ENCODE measurements at regions not wholly inside any gene's neighbourhood (a gene's known extent, or its start where the extent isn't known, plus 50 kb on each side); places are given as distances from the start of the nearest gene placed in this dataset.

DNA sequence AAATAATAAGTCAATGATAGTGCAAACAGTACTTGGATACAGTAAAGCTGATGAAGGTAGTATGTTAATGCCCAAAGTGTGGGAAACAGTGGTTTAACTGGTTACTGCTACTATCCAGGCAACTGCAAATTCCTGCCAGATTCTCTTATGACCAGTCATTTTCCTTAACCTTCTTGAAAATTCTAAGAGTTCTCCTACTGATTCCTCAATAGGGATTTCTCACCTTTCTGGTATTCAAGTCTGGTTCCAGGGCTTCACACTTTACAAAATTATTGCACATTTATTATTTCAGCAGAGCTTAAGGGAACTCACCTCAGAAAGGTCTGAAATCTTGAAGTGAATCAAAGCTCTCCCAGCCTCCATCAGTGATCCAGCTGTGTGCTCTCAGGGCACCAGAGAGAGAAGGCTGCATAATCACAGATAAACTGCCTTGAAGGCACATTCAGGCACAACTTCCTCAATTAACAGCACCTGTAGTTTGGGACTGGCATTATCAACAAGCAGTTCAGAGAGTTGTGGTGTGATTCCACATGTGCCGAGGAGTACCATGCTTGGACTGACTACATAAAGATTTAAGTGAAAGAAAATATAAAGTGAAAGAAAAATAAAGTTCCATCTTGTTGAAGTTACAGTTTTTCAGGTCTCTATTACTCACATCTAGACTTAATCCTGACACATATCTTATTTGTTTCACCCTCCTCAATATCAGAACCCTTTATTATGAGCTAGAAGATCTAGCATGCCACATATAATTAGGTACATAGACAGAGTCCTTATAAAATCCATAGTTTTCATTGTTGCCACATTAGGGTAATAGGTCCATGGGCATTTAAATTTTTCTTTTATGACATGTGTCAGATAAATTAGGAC, 59.5 kb upstream of the TIPARP start:
- H3K9ac ChIP-seq (ENCODE audit: low read length), result no peak overlapping the region
- no peaks in the 10 kb centered on the region for H3K79me2 ChIP-seq (ENCODE audit: low read length)
- no peaks in the 10 kb centered on the region for H4K20me1 ChIP-seq (ENCODE audit: insufficient read depth, low read length)
- no peaks in the 10 kb centered on the region for H3K9me2 ChIP-seq (replicated peaks; ENCODE audit: insufficient read depth, low read length)
- TF ChIP-seq, protein P1, sequence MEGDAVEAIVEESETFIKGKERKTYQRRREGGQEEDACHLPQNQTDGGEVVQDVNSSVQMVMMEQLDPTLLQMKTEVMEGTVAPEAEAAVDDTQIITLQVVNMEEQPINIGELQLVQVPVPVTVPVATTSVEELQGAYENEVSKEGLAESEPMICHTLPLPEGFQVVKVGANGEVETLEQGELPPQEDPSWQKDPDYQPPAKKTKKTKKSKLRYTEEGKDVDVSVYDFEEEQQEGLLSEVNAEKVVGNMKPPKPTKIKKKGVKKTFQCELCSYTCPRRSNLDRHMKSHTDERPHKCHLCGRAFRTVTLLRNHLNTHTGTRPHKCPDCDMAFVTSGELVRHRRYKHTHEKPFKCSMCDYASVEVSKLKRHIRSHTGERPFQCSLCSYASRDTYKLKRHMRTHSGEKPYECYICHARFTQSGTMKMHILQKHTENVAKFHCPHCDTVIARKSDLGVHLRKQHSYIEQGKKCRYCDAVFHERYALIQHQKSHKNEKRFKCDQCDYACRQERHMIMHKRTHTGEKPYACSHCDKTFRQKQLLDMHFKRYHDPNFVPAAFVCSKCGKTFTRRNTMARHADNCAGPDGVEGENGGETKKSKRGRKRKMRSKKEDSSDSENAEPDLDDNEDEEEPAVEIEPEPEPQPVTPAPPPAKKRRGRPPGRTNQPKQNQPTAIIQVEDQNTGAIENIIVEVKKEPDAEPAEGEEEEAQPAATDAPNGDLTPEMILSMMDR (IDR thresholded peaks at IDR 0.05; ENCODE audit: low read length), result no peak
- no peak for TF ChIP-seq EZH2phosphoT487 (IDR thresholded peaks at IDR 0.05; ENCODE audit: low read length)
- H2AFZ ChIP-seq (ENCODE audit: low read length), result peak overlapping the region; percentile 7; the same call in 1 of the 2 replicates
- no peaks in the 10 kb centered on the region for H3K27me3 ChIP-seq (replicated peaks; ENCODE audit: insufficient read depth, low read length)
- H3K9me3 ChIP-seq (replicated peaks; ENCODE audit: insufficient read depth, low read length), result no peaks in the 10 kb centered on the region
- H3K27ac ChIP-seq (ENCODE audit: low read length), result no peak overlapping the region
- peaks cover 4% of the 10 kb centered on the region for H3K4me1 ChIP-seq (ENCODE audit: low read length)
- no peaks in the 10 kb centered on the region for H3F3A ChIP-seq (ENCODE audit: insufficient read depth, low read length)
- DNase-seq, result peak; percentile 15
- H3K4me2 ChIP-seq (ENCODE audit: low read depth, low read length), result no peak overlapping the region
- H3K4me3 ChIP-seq (ENCODE audit: low read length), result no peak overlapping the region
- H3K36me3 ChIP-seq (replicated peaks; ENCODE audit: insufficient read depth, low read length), result no peaks in the 10 kb centered on the region

DNA sequence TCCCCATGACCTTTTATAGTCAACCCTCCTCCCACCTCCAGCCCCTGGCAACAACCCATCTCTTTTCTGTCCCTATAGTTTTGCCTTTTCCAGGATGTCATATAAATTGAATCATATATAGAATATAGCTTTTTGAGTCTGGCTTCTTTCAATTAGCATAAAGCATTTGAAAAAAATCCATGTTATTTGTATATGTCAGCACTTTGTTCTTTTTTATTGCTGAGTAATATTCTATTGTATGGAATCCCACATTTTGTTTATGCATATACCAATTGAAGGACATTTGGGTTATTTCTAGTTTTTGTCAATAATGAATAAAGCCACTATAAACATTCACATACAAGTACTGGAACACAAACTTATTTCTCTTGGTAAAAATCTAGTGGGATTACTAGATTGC, 58.0 kb upstream of the SSR3 start:
- Histone ChIP-seq H3K36me3 (replicated peaks; ENCODE audit: insufficient read depth, low read length) (no peaks in the 10 kb centered on the region), H3K27ac (ENCODE audit: low read length) (no peak overlapping the region), H3K4me2 (ENCODE audit: low read depth, low read length) (no peak overlapping the region), H3F3A (ENCODE audit: insufficient read depth, low read length) (no peaks in the 10 kb centered on the region), H3K9me3 (replicated peaks; ENCODE audit: insufficient read depth, low read length) (no peaks in the 10 kb centered on the region), H3K79me2 (ENCODE audit: low read length) (no peaks in the 10 kb centered on the region), H3K9me2 (replicated peaks; ENCODE audit: insufficient read depth, low read length) (no peaks in the 10 kb centered on the region), H3K9ac (ENCODE audit: low read length) (no peak overlapping the region), H3K27me3 (replicated peaks; ENCODE audit: insufficient read depth, low read length) (no peaks in the 10 kb centered on the region), H2AFZ (ENCODE audit: low read length) (no peak overlapping the region), H4K20me1 (ENCODE audit: insufficient read depth, low read length) (no peaks in the 10 kb centered on the region), H3K4me1 (ENCODE audit: low read length) (peaks cover 7% of the 10 kb centered on the region), H3K4me3 (ENCODE audit: low read length) (no peak overlapping the region)
- no peak for TF ChIP-seq EZH2phosphoT487 (IDR thresholded peaks at IDR 0.05; ENCODE audit: low read length)
- TF ChIP-seq EZH2 (optimal IDR thresholded peaks at IDR 0.05; ENCODE audit: low read depth, low read length), result no peak
- TF ChIP-seq, protein P1 (IDR thresholded peaks at IDR 0.05; ENCODE audit: low read length), result no peak
- DNase-seq, result no peak

DNA sequence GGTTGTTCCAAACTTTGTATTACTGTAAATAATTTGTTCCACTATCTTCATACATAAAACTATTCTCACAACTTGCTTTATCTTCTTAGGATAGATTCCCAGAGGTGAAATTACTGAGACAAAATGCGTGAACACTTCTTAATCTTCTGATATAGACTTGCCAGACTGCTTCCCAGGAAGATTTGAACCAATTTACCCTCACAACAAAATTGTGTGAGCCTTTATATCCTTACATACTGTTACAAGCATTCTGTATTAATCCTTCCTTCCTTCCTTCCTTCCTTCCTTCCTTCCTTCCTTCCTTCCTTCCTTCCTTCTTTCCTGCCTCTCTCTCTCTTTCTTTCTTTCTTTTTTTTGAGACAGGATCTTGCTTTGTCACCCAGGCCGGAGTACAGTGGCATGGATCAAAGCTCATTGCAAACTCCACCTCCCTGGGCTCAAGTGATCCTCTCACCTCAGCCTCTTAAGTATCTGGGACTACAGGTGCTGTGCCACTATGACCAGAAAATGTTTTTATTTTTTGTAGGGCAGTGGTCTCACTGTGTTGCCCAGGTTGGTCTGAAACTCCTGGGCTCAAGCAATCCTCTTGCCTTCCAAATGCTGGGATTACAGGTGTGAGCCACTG, 57.1 kb upstream of the SSR3 start:
- no peak overlapping the region for H3K27ac ChIP-seq (ENCODE audit: low read length)
- H3K79me2 ChIP-seq (ENCODE audit: low read length), result no peaks in the 10 kb centered on the region
- H3K9me2 ChIP-seq (replicated peaks; ENCODE audit: insufficient read depth, low read length), result no peaks in the 10 kb centered on the region
- TF ChIP-seq, protein P1 (IDR thresholded peaks at IDR 0.05; ENCODE audit: low read length), result no peak
- TF ChIP-seq EZH2 (optimal IDR thresholded peaks at IDR 0.05; ENCODE audit: low read depth, low read length) (no peak), EZH2phosphoT487 (IDR thresholded peaks at IDR 0.05; ENCODE audit: low read length) (no peak)
- H3K36me3 ChIP-seq (replicated peaks; ENCODE audit: insufficient read depth, low read length), result no peaks in the 10 kb centered on the region
- no peak overlapping the region for H3K4me2 ChIP-seq (ENCODE audit: low read depth, low read length)
- no peaks in the 10 kb centered on the region for H4K20me1 ChIP-seq (ENCODE audit: insufficient read depth, low read length)
- H2AFZ ChIP-seq (ENCODE audit: low read length), result no peak overlapping the region
- peaks cover 7% of the 10 kb centered on the region for H3K4me1 ChIP-seq (ENCODE audit: low read length)
- DNase-seq, result no peak
- no peaks in the 10 kb centered on the region for H3K27me3 ChIP-seq (replicated peaks; ENCODE audit: insufficient read depth, low read length)
- no peaks in the 10 kb centered on the region for H3F3A ChIP-seq (ENCODE audit: insufficient read depth, low read length)
- no peaks in the 10 kb centered on the region for H3K9me3 ChIP-seq (replicated peaks; ENCODE audit: insufficient read depth, low read length)
- H3K4me3 ChIP-seq (ENCODE audit: low read length), result no peak overlapping the region
- no peak overlapping the region for H3K9ac ChIP-seq (ENCODE audit: low read length)

Data from MM.1S (cell line).